Chondrocyte (in vitro differentiated cells): ENCODE measurements at regions not wholly inside any gene's neighbourhood (a gene's known extent, or its start where the extent isn't known, plus 50 kb on each side); places are given as distances from the start of the nearest gene placed in this dataset.
"Not testable (repeated sequence)": the region's sequence is repeated elsewhere in the genome, so short reads cannot be mapped to it uniquely, and the experiment has no call there.

ENCODE experiments used
- DNase-seq: peaks from one replicate; pipeline ENCODE4 v3.0.0; 2021; ENCODE audit warnings: mixed read lengths, low spot score
- H3K27ac Mint-ChIP-seq: one replicate; pipeline ENCODE4 v1.8.0; 2021; ENCODE audit warnings: mild to moderate bottlenecking, moderate library complexity, mixed read lengths; ENCODE audit not compliant: unreplicated experiment
- H3K27me3 Mint-ChIP-seq: 2 replicates; pipeline ENCODE4 v1.8.0; 2021; ENCODE audit warnings: low read depth, mixed read lengths
- H3K36me3 Mint-ChIP-seq: 2 replicates; pipeline ENCODE4 v1.8.0; 2021; ENCODE audit warnings: low read depth, mixed read lengths
- H3K4me1 Mint-ChIP-seq: 2 replicates; pipeline ENCODE4 v1.8.0; 2021; ENCODE audit warnings: low read depth, mild to moderate bottlenecking, mixed read lengths
- H3K4me3 Mint-ChIP-seq: one replicate; pipeline ENCODE4 v1.8.0; 2021; ENCODE audit warnings: mild to moderate bottlenecking, moderate library complexity, mixed read lengths; ENCODE audit not compliant: unreplicated experiment
- H3K9me3 Mint-ChIP-seq: 2 replicates; pipeline ENCODE4 v1.8.0; 2021; ENCODE audit warnings: low read depth, mixed read lengths
- TF ChIP-seq, protein P1 (sequence below): fragments of 200-600 bp; sonication (generic); IDR thresholded peaks from 2 replicates; pipeline ENCODE4 v1.5.0; 2021; ENCODE audit warnings: antibody characterized with exemption, mild to moderate bottlenecking, moderate library complexity

DNA sequence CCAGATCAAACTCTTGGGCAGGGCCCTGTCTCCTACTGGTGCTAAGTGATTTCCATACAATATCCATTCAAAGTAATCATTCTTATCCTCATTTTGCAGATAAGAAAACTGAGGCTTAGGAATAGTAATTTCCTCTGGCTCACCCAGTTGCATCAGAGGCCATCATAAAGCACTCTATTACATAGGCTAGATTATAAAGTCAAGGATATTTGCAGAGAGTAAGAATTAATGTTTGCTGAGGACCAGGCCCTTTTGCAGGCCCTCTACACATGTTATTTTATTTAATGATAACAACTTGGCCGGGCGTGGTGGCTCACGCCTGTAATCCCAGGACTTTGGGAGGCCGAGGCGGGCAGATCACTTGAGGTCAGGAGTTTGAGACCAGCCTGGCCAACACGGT, 316.8 kb downstream of the ZNF674 start:
- TF ChIP-seq, protein P1, sequence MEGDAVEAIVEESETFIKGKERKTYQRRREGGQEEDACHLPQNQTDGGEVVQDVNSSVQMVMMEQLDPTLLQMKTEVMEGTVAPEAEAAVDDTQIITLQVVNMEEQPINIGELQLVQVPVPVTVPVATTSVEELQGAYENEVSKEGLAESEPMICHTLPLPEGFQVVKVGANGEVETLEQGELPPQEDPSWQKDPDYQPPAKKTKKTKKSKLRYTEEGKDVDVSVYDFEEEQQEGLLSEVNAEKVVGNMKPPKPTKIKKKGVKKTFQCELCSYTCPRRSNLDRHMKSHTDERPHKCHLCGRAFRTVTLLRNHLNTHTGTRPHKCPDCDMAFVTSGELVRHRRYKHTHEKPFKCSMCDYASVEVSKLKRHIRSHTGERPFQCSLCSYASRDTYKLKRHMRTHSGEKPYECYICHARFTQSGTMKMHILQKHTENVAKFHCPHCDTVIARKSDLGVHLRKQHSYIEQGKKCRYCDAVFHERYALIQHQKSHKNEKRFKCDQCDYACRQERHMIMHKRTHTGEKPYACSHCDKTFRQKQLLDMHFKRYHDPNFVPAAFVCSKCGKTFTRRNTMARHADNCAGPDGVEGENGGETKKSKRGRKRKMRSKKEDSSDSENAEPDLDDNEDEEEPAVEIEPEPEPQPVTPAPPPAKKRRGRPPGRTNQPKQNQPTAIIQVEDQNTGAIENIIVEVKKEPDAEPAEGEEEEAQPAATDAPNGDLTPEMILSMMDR: no peak

DNA sequence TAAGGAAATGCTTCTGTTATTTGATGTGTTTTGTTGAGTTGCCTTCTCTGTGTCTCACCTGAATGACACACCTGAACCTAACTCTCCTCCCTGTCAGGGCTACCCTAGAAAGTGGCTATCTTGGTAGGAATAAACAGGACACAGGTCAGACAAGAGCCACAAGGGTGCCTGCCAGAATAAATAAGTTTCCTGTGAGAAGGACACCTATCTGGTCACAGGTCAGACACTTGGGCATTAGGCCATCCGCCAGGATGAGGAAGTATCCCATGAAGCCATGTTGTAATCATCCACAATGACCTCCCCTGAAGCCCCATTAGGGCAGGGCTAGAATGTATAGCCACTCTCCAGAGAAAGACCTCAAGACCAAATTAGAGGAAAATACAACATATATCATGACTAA, 318.8 kb downstream of the ZNF674 start:
- H3K4me1 Mint-ChIP-seq: no peaks in the 10 kb centered on the region
- DNase-seq: no peak
- H3K4me3 Mint-ChIP-seq: no peak overlapping the region
- TF ChIP-seq, protein P1: no peak
- peaks cover 11% of the 10 kb centered on the region for H3K9me3 Mint-ChIP-seq
- H3K27me3 Mint-ChIP-seq: no peaks in the 10 kb centered on the region
- H3K27ac Mint-ChIP-seq: no peak overlapping the region
- no peaks in the 10 kb centered on the region for H3K36me3 Mint-ChIP-seq

More for the DNA sequence above, 316.8 kb downstream of the ZNF674 start:
- no peaks in the 10 kb centered on the region for H3K4me1 Mint-ChIP-seq
- no peaks in the 10 kb centered on the region for H3K27me3 Mint-ChIP-seq
- H3K36me3 Mint-ChIP-seq: no peaks in the 10 kb centered on the region
- H3K4me3 Mint-ChIP-seq: no peak overlapping the region
- H3K27ac Mint-ChIP-seq: no peak overlapping the region
- no peak for DNase-seq
- peaks cover 23% of the 10 kb centered on the region for H3K9me3 Mint-ChIP-seq

DNA sequence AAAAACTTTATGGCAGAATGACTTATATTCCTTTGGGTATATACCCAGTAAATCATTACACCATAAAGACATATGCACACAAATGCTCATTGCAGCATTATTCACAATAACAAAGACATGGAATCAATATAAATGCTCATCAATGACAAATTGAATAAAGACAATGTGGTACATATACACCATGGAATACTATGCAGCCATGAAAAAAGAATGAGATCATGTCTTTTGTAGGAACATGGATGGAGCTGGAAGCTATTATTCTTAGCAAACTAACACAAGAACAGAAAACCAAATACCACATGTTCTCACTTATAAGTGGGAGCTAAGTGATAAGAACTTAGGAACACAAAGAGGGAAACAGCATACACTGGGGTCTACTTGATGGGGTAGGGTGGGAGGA, 321.7 kb downstream of the ZNF674 start:
- DNase-seq, H3K36me3 Mint-ChIP-seq, H3K27me3 Mint-ChIP-seq, H3K4me3 Mint-ChIP-seq, H3K4me1 Mint-ChIP-seq, H3K27ac Mint-ChIP-seq: not testable (repeated sequence)
- peaks cover 11% of the 10 kb centered on the region for H3K9me3 Mint-ChIP-seq

DNA sequence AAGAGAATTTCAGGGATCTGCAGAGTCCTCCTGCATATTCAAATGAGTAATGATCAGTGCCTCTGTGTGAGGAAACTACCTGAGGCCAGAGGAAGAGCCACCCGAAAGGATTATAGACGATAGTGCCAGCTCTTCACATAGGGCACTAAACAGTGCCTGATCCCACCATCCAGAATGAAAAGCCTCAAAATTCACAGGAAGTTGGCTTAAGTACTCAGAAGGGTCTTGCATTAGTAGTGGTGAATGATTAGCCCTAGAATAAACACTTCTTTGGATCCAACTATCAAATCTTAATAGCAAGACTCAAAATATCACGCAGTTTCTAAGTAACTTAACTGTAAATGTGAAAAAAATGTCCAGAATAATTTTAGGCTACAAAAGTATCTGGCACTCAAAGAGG, 324.4 kb downstream of the ZNF674 start:
- H3K4me3 Mint-ChIP-seq: no peak overlapping the region
- peaks cover 7% of the 10 kb centered on the region for H3K9me3 Mint-ChIP-seq
- TF ChIP-seq, protein P1: no peak
- peaks cover 29% of the 10 kb centered on the region for H3K4me1 Mint-ChIP-seq
- H3K27me3 Mint-ChIP-seq: no peaks in the 10 kb centered on the region
- H3K27ac Mint-ChIP-seq: peak overlapping the region; percentile 65
- H3K36me3 Mint-ChIP-seq: no peaks in the 10 kb centered on the region
- DNase-seq: no peak

DNA sequence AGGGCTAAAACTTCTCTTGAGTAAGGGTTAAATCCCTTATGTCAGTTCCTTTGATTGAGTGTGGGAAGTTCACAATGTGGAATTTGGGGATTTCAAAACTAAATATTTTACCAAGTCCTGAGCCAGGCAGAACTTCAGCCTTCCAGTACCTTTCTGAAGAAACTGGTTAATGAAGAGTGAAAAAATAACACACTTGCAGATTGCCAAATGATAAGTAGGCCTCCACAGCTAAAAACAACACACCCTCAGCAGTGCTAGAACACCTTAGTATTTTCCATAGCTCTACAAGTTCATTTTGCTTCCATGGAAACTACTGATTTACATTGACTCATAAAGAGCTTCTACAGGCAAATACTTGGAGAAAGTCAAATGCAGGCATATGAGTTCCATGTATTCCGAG, 326.8 kb downstream of the ZNF674 start:
- H3K9me3 Mint-ChIP-seq: peaks cover 4% of the 10 kb centered on the region
- H3K27me3 Mint-ChIP-seq: no peaks in the 10 kb centered on the region
- no peak overlapping the region for H3K27ac Mint-ChIP-seq
- no peak for DNase-seq
- TF ChIP-seq, protein P1: no peak
- no peak overlapping the region for H3K4me3 Mint-ChIP-seq
- peaks cover 38% of the 10 kb centered on the region for H3K4me1 Mint-ChIP-seq
- no peaks in the 10 kb centered on the region for H3K36me3 Mint-ChIP-seq

DNA sequence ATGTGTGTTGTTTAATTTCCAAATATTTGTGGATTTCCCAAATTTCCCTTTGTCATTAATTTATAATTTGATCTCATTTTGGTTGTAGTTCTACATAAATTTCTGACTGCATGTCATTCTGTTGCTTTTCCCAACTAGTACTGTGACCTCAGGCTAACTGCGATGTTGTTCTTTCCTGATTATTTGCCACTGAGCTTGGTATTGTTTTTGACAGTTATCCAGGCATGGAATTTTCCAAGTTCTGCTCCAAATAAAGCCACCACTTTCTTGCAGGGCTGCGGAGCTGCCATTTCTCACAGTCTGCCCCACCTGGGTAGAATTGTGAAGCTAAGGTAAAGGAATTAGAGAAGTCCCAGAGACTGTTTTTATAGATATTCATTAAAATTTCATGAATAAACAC, 328.8 kb downstream of the ZNF674 start:
- Mint-ChIP-seq H3K36me3 (no peaks in the 10 kb centered on the region), H3K4me1 (peaks cover 38% of the 10 kb centered on the region), H3K9me3 (peaks cover 4% of the 10 kb centered on the region), H3K4me3 (no peak overlapping the region), H3K27ac (no peak overlapping the region), H3K27me3 (no peaks in the 10 kb centered on the region)
- TF ChIP-seq, protein P1: no peak
- DNase-seq: no peak
